Kidney (tissue), 13 donors: ENCODE measurements at regions not wholly inside any gene's neighbourhood (a gene's known extent, or its start where the extent isn't known, plus 50 kb on each side); places are given as distances from the start of the nearest gene placed in this dataset.

Experiments used
- DNase-seq, 5 donors: peaks; one replicate each; pipeline ENCODE4 v3.0.0-alpha.2; 2013 to 2020
- FAIRE-seq: peaks from 2 replicates; lab custom pipeline; 2012; peaks lifted over from hg19 to GRCh38; lab: Jason Lieb, UNC
- H3K27ac ChIP-seq, 2 donors: one replicate each; pipeline ENCODE4 v1.7.0; 2013; ENCODE audit warnings: low read depth in 2 of 2, low read length in 2 of 2, inconsistent platforms in 1 of 2
- H3K27me3 ChIP-seq: one replicate; pipeline ENCODE4 v1.7.1; 2013; ENCODE audit warnings: low read length, inconsistent platforms; ENCODE audit not compliant: control insufficient read depth, insufficient read depth
- H3K36me3 ChIP-seq, 3 donors: one replicate each; pipeline versions ENCODE4 v1.7.0 to v1.7.1; 2013; ENCODE audit warnings: low read length in 3 of 3, control low read depth in 1 of 3, inconsistent platforms in 1 of 3; ENCODE audit not compliant: insufficient read depth in 3 of 3, control insufficient read depth in 2 of 3
- H3K4me1 ChIP-seq, 3 donors: one replicate each; pipeline versions ENCODE4 v1.7.0 to v1.7.1; 2013; ENCODE audit warnings: low read length in 3 of 3, inconsistent platforms in 1 of 3, low read depth in 1 of 3; ENCODE audit not compliant: control insufficient read depth in 2 of 3, insufficient read depth in 2 of 3
- H3K4me3 ChIP-seq, 3 donors: one replicate each; pipeline versions ENCODE4 v1.7.0 to v1.8.1; 2013; ENCODE audit warnings: low read length in 3 of 3, control low read depth in 1 of 3, inconsistent platforms in 1 of 3
- H3K9ac ChIP-seq, 3 donors: one replicate each; pipeline versions ENCODE4 v1.7.0 to v1.7.1; 2013; ENCODE audit warnings: low read length in 3 of 3, control low read depth in 1 of 3, inconsistent platforms in 1 of 3
- H3K9me3 ChIP-seq, 3 donors: one replicate each; pipeline versions ENCODE4 v1.7.0 to v1.7.1; 2013; ENCODE audit warnings: low read length in 3 of 3, control low read depth in 1 of 3, inconsistent platforms in 1 of 3; ENCODE audit not compliant: control insufficient read depth in 2 of 3, insufficient read depth in 1 of 3
- intact Hi-C: fragments of 100-400 bp; cut with DNase I; formaldehyde crosslinking; loops from one replicate; pipeline ENCODE4 v1.11.1; 2022
- TF ChIP-seq, protein P1 (sequence below): IDR thresholded peaks from 3 replicates; pipeline ENCODE4 v1.5.1; 2012; ENCODE audit warnings: mild to moderate bottlenecking, moderate library complexity, borderline replicate concordance; ENCODE audit not compliant: insufficient read depth; ENCODE audit errors: extremely low read depth
- donor health status: control.
- donor health status: control.
- donor health status: control.
- donor health status: control.
- donor health status: control.
- donor health status: DM: yes; HTN: yes; CAD: no.
- donor health status: Normal renal cell carcinoma (clear cell type).

DNA sequence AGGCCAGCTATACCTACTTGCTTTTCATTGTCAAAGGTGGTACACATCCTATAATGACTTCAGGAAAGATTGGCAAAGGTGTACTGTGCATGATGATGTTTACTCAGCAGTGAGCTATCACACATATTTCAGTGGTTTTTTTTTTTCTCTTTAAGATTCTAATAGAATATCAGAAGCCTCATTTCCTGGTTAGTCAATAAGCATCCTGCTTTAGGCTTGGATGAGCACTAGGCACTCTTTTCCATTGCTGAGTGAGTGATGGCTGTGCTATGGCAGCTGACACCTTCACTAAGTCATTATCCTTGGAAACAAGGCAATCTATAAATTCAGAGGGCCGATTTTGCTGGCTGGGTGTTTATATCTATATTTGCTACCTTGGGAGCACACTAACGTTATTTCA lies 161.1 kb upstream of the RASSF8 start:
- no peak overlapping the region for H3K27ac ChIP-seq
- no peak overlapping the region for H3K9ac ChIP-seq
- TF ChIP-seq, protein P1, sequence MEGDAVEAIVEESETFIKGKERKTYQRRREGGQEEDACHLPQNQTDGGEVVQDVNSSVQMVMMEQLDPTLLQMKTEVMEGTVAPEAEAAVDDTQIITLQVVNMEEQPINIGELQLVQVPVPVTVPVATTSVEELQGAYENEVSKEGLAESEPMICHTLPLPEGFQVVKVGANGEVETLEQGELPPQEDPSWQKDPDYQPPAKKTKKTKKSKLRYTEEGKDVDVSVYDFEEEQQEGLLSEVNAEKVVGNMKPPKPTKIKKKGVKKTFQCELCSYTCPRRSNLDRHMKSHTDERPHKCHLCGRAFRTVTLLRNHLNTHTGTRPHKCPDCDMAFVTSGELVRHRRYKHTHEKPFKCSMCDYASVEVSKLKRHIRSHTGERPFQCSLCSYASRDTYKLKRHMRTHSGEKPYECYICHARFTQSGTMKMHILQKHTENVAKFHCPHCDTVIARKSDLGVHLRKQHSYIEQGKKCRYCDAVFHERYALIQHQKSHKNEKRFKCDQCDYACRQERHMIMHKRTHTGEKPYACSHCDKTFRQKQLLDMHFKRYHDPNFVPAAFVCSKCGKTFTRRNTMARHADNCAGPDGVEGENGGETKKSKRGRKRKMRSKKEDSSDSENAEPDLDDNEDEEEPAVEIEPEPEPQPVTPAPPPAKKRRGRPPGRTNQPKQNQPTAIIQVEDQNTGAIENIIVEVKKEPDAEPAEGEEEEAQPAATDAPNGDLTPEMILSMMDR = no peak
- H3K36me3 ChIP-seq = no peaks in the 10 kb centered on the region
- no peak for FAIRE-seq
- no peaks in the 10 kb centered on the region for H3K27me3 ChIP-seq
- intact Hi-C loops = no loop called here
- no peaks in the 10 kb centered on the region for H3K4me1 ChIP-seq
- no peak overlapping the region for H3K4me3 ChIP-seq
- no peak for DNase-seq
- H3K9me3 ChIP-seq = no peaks in the 10 kb centered on the region

DNA sequence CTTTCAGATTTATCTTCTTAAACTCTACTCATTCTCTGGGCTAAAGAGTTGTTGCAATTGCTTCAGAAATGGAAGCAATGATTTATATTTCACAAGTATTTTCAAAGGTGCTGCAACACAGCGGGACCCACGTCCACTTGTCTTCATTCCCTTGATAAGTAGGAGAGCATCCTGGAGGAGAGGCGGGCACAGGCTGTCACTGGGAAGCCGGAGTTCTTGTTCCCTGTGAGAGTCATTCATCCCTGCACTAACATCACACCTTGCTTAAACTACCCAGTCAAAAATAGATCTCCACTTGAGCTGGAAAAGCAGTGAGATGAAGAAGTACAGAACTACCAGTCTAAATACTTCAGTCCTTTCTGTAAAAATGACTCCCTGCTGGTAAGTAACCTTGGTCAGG lies 160.5 kb upstream of the RASSF8 start:
- TF ChIP-seq, protein P1 = no peak
- Histone ChIP-seq H3K9ac (no peak overlapping the region), H3K36me3 (no peaks in the 10 kb centered on the region), H3K4me1 (no peaks in the 10 kb centered on the region), H3K4me3 (no peak overlapping the region), H3K9me3 (no peaks in the 10 kb centered on the region), H3K27ac (no peak overlapping the region), H3K27me3 (no peaks in the 10 kb centered on the region)
- no peak for FAIRE-seq
- DNase-seq = no peak
- intact Hi-C loops = no loop called here

DNA sequence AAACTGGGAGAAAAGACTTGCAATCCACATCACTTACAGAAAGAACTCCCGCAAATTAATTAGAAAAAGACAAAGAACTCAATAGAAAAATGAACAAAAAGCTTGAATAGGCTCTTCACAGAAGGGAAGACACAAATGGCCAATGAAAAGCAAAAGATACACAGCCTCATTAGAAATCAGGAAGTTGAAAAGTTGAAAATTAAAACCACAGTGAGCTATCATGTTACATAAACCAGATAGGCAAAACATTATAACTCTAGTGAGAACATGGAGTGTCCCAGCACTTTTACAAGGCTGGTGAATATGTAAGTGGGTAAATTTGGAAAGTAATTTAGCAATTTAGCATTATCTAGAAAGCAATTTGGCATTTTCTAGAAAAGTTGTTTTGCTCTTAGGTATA lies 158.4 kb upstream of the RASSF8 start:
- intact Hi-C loops = no loop called here

More for the DNA sequence above, 158.4 kb upstream of the RASSF8 start:
- no peaks in the 10 kb centered on the region for H3K4me1 ChIP-seq
- no peaks in the 10 kb centered on the region for H3K27me3 ChIP-seq
- H3K36me3 ChIP-seq = no peaks in the 10 kb centered on the region
- no peak overlapping the region for H3K4me3 ChIP-seq
- FAIRE-seq (no peak), DNase-seq (no peak)
- no peak overlapping the region for H3K9ac ChIP-seq
- no peak overlapping the region for H3K27ac ChIP-seq
- H3K9me3 ChIP-seq = no peaks in the 10 kb centered on the region
- TF ChIP-seq, protein P1 = no peak
